Ramos (cell line): ENCODE measurements at regions not wholly inside any gene's neighbourhood (a gene's known extent, or its start where the extent isn't known, plus 50 kb on each side); places are given as distances from the start of the nearest gene placed in this dataset.

Experiments used
- in situ Hi-C: fragments of 300-500 bp; cut with MboI; formaldehyde crosslinking; loops from one replicate; pipeline ENCODE4 v1.14.3; 2022; ENCODE audit warnings: low sequenced_read_pairs; ENCODE audit not compliant: unreplicated experiment

DNA sequence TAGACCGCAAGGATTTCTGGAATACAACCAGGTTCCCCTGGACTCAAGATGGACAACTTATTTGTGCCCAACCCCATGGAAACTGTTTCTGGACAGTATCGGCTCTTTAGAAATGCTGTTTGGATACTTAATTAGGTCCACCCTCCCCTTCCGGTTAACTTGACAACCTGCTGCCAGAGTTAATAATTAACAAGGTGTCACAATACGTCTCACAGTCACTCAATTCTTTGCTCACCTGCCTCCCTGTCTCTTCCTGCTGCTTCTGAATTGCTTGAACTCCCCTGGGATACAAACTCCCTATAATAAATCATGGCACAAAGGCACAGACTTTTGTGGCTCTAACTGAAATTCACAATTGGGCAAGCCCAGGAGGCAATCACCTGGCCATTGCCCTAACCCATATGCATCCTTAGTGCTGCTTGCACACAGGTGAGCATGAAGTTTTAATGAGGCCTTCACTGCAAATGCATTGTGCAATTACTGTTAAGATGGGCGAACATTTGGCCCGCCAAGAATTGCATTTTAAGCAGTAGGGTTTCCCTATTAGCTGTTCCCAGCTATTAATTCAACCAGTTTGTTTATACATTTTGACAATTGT lies 504.4 kb upstream of the NOX3 start:
- in situ Hi-C loops: no loop called here

GRCh38 chr6:155958550-155958949 lies 502.9 kb upstream of the NOX3 start:
- in situ Hi-C loops: no loop called here

DNA sequence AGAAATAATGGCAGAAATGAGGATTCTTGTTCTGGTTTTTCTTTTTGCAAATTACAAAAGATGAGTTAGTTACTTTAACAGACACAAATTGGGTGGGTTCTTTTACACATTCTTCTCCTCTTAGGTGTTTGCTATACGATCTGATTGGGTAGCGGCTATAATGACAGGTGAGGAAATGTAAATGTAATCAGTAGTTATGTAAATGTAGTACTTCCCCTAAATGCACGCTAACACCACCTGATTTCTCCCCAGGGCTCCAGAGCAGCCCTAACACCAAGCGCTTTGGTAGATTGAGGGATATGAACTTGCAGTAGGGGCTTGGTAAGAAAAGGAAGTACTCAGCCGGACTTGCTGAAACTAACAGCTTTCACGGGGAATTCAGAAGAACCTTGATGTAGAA lies 499.4 kb upstream of the NOX3 start:
- in situ Hi-C loops: no loop called here

GRCh38 chr6:155954149-155954548 lies 498.5 kb upstream of the NOX3 start:
- in situ Hi-C loops: no loop called here

GRCh38 chr6:155949256-155949655 lies 493.6 kb upstream of the NOX3 start:
- in situ Hi-C loops: no loop called here

- in situ Hi-C loops: no loop called here
Observed at GRCh38 chr6:155946860-155947259, 491.2 kb upstream of the NOX3 start.

GRCh38 chr6:155943635-155944034 lies 488.0 kb upstream of the NOX3 start:
- in situ Hi-C loops: no loop called here

- in situ Hi-C loops: no loop called here
Observed at GRCh38 chr6:155939253-155939652, 483.6 kb upstream of the NOX3 start.

DNA sequence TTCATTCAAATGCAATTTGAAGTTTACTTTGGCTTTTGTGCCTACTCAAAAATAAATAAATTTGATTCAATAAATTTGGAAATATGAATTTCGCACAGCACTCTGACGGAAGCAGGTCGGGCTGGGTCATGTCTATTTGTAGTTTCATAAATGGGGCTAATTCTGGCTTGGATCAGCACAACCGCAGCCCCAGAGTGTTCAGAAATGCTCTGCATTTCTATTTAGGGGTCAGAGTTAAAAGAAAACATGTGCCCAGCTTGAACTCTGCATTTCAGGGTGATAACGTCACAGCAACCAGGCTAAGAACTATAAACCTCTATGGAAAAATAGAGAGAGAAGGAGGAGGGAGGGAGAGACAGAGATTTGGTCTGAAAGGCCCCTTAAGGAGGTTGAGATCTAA lies 480.9 kb upstream of the NOX3 start:
- in situ Hi-C loops: no loop called here

DNA sequence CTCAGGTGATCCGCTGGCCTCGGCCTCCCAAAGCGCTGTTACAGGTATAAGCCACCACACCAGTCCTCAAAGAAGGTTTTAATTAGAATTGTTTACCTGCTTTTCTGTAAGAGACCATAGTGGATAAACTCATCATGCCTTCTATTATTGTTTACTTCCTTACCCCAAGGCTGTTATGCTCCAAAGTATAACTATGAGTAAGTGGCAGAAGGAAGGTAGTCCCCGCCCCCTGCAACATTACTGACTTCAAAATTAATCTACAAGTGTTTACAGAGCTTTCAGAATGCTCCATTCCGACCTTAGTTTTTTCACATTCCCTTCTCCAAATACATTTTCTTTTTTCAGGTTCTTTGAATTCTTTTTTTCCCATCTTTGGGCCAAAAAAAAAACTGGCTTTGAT lies 480.5 kb upstream of the NOX3 start:
- in situ Hi-C loops: no loop called here

- in situ Hi-C loops: no loop called here
Observed at GRCh38 chr6:155916846-155917624, 461.4 kb upstream of the NOX3 start.

- in situ Hi-C loops: no loop called here
Observed at GRCh38 chr6:155915651-155916050, 460.0 kb upstream of the NOX3 start.

GRCh38 chr6:155913816-155914215 lies 458.2 kb upstream of the NOX3 start:
- in situ Hi-C loops: no loop called here

GRCh38 chr6:155909710-155910109 lies 454.1 kb upstream of the NOX3 start:
- in situ Hi-C loops: no loop called here

GRCh38 chr6:155895641-155896040 lies 440.0 kb upstream of the NOX3 start:
- in situ Hi-C loops: no loop called here

GRCh38 chr6:155894758-155895157 lies 439.1 kb upstream of the NOX3 start:
- in situ Hi-C loops: no loop called here

DNA sequence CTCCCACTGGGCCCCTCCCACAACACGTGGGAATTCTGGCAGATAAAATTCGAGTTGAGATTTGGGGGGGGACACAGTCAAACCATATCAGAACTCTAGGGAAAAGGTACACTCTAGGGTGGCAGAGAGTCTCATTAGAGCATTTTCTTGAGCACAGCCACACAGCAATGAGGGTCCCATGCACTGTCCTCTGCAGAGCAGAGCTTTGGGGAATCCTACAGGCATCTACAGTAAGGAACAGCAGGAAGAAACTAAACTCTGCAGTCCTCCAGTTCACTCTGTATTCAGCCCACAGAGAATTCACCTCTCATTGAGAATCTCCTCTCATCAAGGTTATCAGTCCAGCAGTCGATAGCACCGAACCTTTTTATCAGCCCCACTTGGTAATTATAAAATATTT lies 438.6 kb upstream of the NOX3 start:
- in situ Hi-C loops: no loop called here

DNA sequence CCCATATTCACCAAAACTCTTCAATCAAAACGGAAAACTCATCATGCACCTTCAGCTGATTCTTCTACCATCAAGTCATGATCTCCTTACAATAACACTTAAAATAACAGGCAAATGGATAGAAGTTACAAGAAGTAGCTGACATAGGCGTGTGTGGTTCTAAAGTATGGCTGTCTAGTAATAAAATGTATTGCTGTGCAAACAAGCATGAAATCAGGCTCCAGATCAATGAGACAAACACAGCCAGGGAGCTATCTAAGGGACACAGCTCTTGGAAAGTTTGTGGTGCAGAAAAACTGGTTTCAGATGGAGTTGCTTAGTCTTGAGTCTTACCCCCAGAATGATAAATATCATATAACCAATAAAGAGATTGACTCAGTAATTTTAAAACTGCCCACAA lies 434.8 kb upstream of the NOX3 start:
- in situ Hi-C loops: no loop called here

GRCh38 chr6:155889410-155889809 lies 433.8 kb upstream of the NOX3 start:
- in situ Hi-C loops: no loop called here

GRCh38 chr6:155887421-155887820 lies 431.8 kb upstream of the NOX3 start:
- in situ Hi-C loops: no loop called here

DNA sequence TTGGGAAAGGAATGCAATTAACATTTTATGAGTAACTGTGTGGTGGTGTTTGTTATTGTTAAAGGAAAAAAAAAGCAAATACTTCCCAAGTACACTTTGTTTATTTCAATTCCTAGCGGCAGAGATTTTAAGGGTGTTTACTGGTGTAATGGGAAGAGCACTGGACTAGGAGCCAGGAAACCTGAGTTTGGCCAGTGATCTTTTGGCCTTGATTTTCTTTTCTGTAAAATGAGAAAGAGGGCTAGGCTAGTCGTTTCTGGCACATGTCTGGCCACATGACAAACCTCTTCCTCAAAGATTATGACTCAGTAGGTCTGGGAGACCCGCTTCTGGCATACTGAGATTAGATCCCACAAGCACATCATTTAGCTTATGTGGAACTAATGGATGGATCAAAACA lies 428.1 kb upstream of the NOX3 start:
- in situ Hi-C loops: no loop called here

- in situ Hi-C loops: no loop called here
Observed at GRCh38 chr6:155883334-155883731, 427.7 kb upstream of the NOX3 start.
